Osteocyte (in vitro differentiated cells): ENCODE measurements at regions not wholly inside any gene's neighbourhood (a gene's known extent, or its start where the extent isn't known, plus 50 kb on each side); places are given as distances from the start of the nearest gene placed in this dataset.

Experiments
- DNase-seq: peaks from one replicate; pipeline ENCODE4 v3.0.0; 2021; ENCODE audit warnings: mixed read lengths; ENCODE audit not compliant: unreplicated experiment; ENCODE audit errors: extremely low spot score
- H3K27ac Mint-ChIP-seq: one replicate; pipeline ENCODE4 v1.8.0; 2021; ENCODE audit warnings: mild to moderate bottlenecking, mixed read lengths; ENCODE audit not compliant: unreplicated experiment
- H3K27me3 Mint-ChIP-seq: one replicate; pipeline ENCODE4 v1.8.0; 2021; ENCODE audit warnings: mixed read lengths; ENCODE audit not compliant: unreplicated experiment
- H3K36me3 Mint-ChIP-seq: one replicate; pipeline ENCODE4 v1.8.0; 2021; ENCODE audit warnings: mixed read lengths; ENCODE audit not compliant: unreplicated experiment
- H3K4me1 Mint-ChIP-seq: one replicate; pipeline ENCODE4 v1.8.0; 2021; ENCODE audit warnings: mixed read lengths; ENCODE audit not compliant: unreplicated experiment
- H3K4me3 Mint-ChIP-seq: one replicate; pipeline ENCODE4 v1.8.0; 2021; ENCODE audit warnings: mild to moderate bottlenecking, moderate library complexity, mixed read lengths; ENCODE audit not compliant: unreplicated experiment
- H3K9me3 Mint-ChIP-seq: one replicate; pipeline ENCODE4 v1.8.0; 2021; ENCODE audit warnings: mixed read lengths; ENCODE audit not compliant: unreplicated experiment
- TF ChIP-seq, protein P1 (sequence below): fragments of 200-600 bp; sonication (generic); IDR thresholded peaks from 2 replicates; pipeline ENCODE4 v1.5.0; 2021; ENCODE audit warnings: antibody characterized with exemption, mild to moderate bottlenecking, moderate library complexity

DNA sequence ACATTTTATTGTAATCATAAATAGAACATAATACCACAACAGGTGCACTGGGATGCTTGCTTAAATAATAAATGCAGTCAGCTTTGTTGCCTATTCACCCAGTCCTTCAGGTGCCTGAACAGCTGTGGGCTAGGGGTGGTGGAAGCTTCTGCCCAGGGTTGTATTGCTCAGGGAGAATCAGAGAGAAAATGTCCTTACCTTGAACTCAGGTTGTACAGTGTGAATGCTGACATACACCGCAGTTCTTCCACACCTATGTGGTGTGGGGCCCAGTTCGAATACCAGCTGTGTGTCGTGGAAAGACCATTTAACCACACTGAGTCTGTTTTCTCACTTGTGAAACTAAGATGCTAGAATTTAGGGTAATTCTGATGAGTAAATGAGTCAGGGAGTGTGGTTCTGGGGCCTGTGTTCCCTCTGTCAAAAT, 115.7 kb upstream of the ATP1A1 start:
- no peak overlapping the region for H3K4me3 Mint-ChIP-seq
- H3K4me1 Mint-ChIP-seq = peaks cover 11% of the 10 kb centered on the region
- TF ChIP-seq, protein P1, sequence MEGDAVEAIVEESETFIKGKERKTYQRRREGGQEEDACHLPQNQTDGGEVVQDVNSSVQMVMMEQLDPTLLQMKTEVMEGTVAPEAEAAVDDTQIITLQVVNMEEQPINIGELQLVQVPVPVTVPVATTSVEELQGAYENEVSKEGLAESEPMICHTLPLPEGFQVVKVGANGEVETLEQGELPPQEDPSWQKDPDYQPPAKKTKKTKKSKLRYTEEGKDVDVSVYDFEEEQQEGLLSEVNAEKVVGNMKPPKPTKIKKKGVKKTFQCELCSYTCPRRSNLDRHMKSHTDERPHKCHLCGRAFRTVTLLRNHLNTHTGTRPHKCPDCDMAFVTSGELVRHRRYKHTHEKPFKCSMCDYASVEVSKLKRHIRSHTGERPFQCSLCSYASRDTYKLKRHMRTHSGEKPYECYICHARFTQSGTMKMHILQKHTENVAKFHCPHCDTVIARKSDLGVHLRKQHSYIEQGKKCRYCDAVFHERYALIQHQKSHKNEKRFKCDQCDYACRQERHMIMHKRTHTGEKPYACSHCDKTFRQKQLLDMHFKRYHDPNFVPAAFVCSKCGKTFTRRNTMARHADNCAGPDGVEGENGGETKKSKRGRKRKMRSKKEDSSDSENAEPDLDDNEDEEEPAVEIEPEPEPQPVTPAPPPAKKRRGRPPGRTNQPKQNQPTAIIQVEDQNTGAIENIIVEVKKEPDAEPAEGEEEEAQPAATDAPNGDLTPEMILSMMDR = no peak
- H3K27me3 Mint-ChIP-seq = peaks cover 45% of the 10 kb centered on the region
- no peak overlapping the region for H3K27ac Mint-ChIP-seq
- no peaks in the 10 kb centered on the region for H3K36me3 Mint-ChIP-seq
- no peaks in the 10 kb centered on the region for H3K9me3 Mint-ChIP-seq
- DNase-seq = no peak

DNA sequence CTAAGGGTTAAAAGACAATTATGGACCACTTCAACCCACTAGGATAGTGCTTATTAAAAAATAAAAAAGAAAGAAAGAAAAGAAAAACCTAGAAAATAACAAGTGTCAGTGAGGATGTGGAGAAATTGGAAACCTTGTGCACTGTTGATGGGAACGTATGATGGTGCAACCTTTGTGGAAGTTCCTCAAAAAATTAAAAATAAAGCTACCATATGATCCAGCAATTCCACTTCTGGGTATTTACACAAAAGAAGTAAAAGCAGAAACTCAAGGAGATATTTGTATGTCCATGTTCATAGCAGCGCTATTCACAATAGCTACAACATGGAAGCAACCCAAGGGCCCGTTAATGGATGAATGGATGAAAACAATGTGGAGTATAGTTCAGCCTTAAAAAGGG, 115.2 kb upstream of the ATP1A1 start:
- Mint-ChIP-seq H3K27me3 (peaks cover 45% of the 10 kb centered on the region), H3K4me3 (no peak overlapping the region), H3K36me3 (no peaks in the 10 kb centered on the region), H3K27ac (no peak overlapping the region), H3K9me3 (no peaks in the 10 kb centered on the region), H3K4me1 (peaks cover 11% of the 10 kb centered on the region)
- DNase-seq = no peak
- TF ChIP-seq, protein P1 = no peak

DNA sequence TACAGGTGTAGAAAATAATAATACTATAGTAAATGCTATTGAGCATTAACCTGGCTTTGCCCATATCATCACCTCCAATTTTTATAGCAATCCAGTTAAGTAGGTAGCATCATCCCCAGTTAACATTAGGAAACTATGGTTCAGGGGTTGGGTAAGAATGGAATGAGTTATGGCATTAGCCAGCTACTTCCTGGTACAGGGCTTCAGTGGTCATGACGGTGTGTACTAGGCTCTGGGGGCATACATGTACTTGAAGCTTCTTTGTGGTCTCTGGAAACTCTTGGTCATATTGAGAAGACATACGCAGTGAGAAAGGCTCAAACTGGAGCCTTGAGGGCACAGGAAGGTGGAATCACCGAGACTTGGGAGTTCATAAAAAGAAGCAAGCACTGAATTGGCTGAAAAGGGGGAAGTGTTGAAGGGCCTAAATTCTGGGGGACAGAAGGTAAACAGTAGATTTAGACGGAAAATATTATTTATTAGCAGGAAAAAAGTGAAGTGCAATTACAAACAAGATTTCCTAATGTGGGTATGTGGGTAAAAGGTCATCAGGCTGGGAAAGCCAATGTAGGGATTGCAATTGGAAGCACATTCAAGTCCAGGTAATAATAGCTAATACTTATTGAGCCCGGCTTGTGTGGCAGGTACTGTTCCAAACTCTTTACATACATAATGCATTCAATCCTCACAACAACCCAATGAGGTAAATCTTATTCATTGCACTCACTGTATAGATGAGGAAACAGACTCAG, 114.2 kb upstream of the ATP1A1 start:
- Mint-ChIP-seq H3K27ac (no peak overlapping the region), H3K36me3 (no peaks in the 10 kb centered on the region), H3K4me1 (peaks cover 11% of the 10 kb centered on the region), H3K9me3 (no peaks in the 10 kb centered on the region), H3K4me3 (no peak overlapping the region), H3K27me3 (peaks cover 47% of the 10 kb centered on the region)
- no peak for DNase-seq
- TF ChIP-seq, protein P1 = no peak

DNA sequence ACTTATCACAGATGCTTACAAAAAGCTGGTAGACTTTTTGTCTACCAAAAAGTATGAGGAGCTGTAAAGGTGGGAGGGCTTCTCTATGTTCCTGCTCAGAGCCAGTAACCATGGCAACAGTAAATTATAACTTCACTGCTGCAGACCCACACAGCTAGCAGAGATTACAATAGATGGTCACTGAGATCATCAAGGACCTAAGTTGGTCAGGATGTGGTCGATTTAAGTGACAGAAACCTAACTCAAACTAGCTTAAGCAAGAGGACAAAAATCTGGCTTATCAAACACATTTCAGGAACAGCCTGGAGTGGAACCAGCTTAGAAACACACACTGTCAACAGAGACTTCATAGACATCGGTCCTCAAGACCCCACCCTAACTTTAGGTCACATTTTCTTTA, 113.4 kb upstream of the ATP1A1 start:
- Mint-ChIP-seq H3K4me1 (peaks cover 11% of the 10 kb centered on the region), H3K27me3 (peaks cover 45% of the 10 kb centered on the region), H3K27ac (no peak overlapping the region), H3K9me3 (no peaks in the 10 kb centered on the region), H3K36me3 (no peaks in the 10 kb centered on the region), H3K4me3 (no peak overlapping the region)
- no peak for DNase-seq
- TF ChIP-seq, protein P1 = no peak

DNA sequence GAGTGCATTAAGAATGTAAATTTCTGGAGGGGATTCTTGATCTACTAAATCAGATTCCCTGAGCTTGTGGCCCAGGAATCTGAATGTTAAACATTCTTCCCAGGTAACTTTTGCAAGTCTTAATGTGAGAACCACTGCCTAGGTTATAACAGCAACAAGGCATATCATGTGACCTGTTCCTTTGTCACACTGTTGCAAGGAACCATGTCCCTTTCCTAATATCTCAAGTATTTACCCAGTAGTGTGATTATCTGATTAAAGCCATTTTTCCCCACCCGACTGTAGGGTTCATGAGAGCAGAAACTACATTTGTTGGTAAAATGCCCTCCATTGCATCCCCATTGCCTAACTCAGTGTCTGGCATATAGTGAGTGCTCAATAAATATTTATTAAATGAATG, 112.9 kb upstream of the ATP1A1 start:
- no peak for DNase-seq
- H3K27me3 Mint-ChIP-seq = peaks cover 41% of the 10 kb centered on the region
- no peak overlapping the region for H3K4me3 Mint-ChIP-seq
- no peak overlapping the region for H3K27ac Mint-ChIP-seq
- TF ChIP-seq, protein P1 = no peak
- H3K36me3 Mint-ChIP-seq = no peaks in the 10 kb centered on the region
- H3K9me3 Mint-ChIP-seq = no peaks in the 10 kb centered on the region
- peaks cover 11% of the 10 kb centered on the region for H3K4me1 Mint-ChIP-seq
